GM23338 (cell line): ENCODE measurements at regions not wholly inside any gene's neighbourhood (a gene's known extent, or its start where the extent isn't known, plus 50 kb on each side); places are given as distances from the start of the nearest gene placed in this dataset.

ENCODE experiments used
- CREB1 ChIP-seq: fragments of 250-450 bp; sonication (Bioruptor Pico); IDR thresholded peaks from 2 replicates; pipeline ENCODE4 v1.5.0; 2020; ENCODE audit warnings: low read depth, mild to moderate bottlenecking, moderate library complexity
- CTCF ChIP-seq, 2 experiments: fragments of 200-600 bp in 1 of 2; sonication (generic) in 1 of 2; conservative IDR thresholded peaks; 2 replicates each; pipeline versions ENCODE4 v1.5.1 to v1.6.1; 2016 to 2017; ENCODE audit warnings: antibody characterized with exemption in 2 of 2, low read depth in 2 of 2, mild to moderate bottlenecking in 2 of 2, moderate library complexity in 1 of 2
- ETS1 ChIP-seq: IDR thresholded peaks from 2 replicates; pipeline ENCODE4 v1.6.1; 2016; ENCODE audit warnings: antibody characterized with exemption
- EZH2 ChIP-seq: fragments of 200-600 bp; sonication (generic); IDR thresholded peaks from one replicate; pipeline ENCODE4 v1.8.0; 2017; ENCODE audit warnings: antibody characterized with exemption, mild to moderate bottlenecking, low read depth; ENCODE audit not compliant: unreplicated experiment
- EZH2phosphoT487 ChIP-seq: fragments of 200-600 bp; sonication (generic); IDR thresholded peaks from one replicate; pipeline ENCODE4 v1.8.1; 2018; ENCODE audit warnings: antibody characterized with exemption; ENCODE audit not compliant: unreplicated experiment
- JUNB ChIP-seq: IDR thresholded peaks from one replicate; pipeline ENCODE4 v1.6.1; 2016; ENCODE audit warnings: antibody characterized with exemption; ENCODE audit not compliant: unreplicated experiment
- POLR2AphosphoS5 ChIP-seq: IDR thresholded peaks from 2 replicates; pipeline ENCODE4 v1.6.1; 2016; ENCODE audit warnings: antibody characterized with exemption, low read depth
- STAT1 ChIP-seq: IDR thresholded peaks from one replicate; pipeline ENCODE4 v1.6.1; 2016; ENCODE audit warnings: antibody characterized with exemption; ENCODE audit not compliant: unreplicated experiment
- ZNF114 ChIP-seq: fragments of 250-450 bp; sonication (Bioruptor Pico); IDR thresholded peaks from 2 replicates; pipeline ENCODE4 v1.5.0; 2020; ENCODE audit warnings: mild to moderate bottlenecking, moderate library complexity
- ZNF331 ChIP-seq: fragments of 250-450 bp; sonication (Bioruptor Pico); IDR thresholded peaks from 2 replicates; pipeline ENCODE4 v1.5.0; 2020; ENCODE audit warnings: low read depth, mild to moderate bottlenecking, moderate library complexity
- TF ChIP-seq, protein P1 (sequence below): IDR thresholded peaks from one replicate; pipeline ENCODE4 v1.6.1; 2018; ENCODE audit warnings: antibody characterized with exemption; ENCODE audit not compliant: unreplicated experiment
- TF ChIP-seq, protein P2 (sequence below): fragments of 250-450 bp; sonication (Bioruptor Pico); IDR thresholded peaks from 2 replicates; pipeline ENCODE4 v1.5.0; 2020; ENCODE audit warnings: mild to moderate bottlenecking, moderate library complexity

DNA sequence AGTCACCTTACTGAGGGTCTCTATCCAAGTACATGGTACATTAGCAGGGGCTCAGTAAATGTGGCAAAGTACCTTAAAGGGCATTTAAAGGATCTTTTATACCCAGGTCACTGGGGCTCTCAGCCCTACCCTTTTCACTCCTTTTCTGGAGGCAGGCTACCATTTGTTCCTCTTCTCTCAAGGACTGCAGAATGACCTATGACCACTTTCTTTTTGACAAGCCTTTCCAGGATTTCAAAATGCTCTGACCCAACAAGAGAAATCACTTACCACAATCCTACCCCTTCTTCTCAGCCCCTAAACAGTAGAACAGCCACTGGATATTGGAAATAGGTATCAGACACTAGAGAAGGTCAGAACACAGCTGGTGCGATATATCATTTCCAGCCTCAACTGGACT, 221.8 kb upstream of the TPRG1 start:
- no peak for TF ChIP-seq CTCF (conservative IDR thresholded peaks at IDR 0.05; ENCODE audit: low read depth in 2 of 2)
- TF ChIP-seq, protein P1, sequence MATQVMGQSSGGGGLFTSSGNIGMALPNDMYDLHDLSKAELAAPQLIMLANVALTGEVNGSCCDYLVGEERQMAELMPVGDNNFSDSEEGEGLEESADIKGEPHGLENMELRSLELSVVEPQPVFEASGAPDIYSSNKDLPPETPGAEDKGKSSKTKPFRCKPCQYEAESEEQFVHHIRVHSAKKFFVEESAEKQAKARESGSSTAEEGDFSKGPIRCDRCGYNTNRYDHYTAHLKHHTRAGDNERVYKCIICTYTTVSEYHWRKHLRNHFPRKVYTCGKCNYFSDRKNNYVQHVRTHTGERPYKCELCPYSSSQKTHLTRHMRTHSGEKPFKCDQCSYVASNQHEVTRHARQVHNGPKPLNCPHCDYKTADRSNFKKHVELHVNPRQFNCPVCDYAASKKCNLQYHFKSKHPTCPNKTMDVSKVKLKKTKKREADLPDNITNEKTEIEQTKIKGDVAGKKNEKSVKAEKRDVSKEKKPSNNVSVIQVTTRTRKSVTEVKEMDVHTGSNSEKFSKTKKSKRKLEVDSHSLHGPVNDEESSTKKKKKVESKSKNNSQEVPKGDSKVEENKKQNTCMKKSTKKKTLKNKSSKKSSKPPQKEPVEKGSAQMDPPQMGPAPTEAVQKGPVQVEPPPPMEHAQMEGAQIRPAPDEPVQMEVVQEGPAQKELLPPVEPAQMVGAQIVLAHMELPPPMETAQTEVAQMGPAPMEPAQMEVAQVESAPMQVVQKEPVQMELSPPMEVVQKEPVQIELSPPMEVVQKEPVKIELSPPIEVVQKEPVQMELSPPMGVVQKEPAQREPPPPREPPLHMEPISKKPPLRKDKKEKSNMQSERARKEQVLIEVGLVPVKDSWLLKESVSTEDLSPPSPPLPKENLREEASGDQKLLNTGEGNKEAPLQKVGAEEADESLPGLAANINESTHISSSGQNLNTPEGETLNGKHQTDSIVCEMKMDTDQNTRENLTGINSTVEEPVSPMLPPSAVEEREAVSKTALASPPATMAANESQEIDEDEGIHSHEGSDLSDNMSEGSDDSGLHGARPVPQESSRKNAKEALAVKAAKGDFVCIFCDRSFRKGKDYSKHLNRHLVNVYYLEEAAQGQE, result no peak
- no peak for TF ChIP-seq JUNB
- TF ChIP-seq ETS1, result no peak
- TF ChIP-seq EZH2, result no peak
- TF ChIP-seq STAT1, result no peak
- TF ChIP-seq EZH2phosphoT487, result no peak
- no peak for TF ChIP-seq ZNF331
- no peak for TF ChIP-seq POLR2AphosphoS5
- TF ChIP-seq, protein P2, sequence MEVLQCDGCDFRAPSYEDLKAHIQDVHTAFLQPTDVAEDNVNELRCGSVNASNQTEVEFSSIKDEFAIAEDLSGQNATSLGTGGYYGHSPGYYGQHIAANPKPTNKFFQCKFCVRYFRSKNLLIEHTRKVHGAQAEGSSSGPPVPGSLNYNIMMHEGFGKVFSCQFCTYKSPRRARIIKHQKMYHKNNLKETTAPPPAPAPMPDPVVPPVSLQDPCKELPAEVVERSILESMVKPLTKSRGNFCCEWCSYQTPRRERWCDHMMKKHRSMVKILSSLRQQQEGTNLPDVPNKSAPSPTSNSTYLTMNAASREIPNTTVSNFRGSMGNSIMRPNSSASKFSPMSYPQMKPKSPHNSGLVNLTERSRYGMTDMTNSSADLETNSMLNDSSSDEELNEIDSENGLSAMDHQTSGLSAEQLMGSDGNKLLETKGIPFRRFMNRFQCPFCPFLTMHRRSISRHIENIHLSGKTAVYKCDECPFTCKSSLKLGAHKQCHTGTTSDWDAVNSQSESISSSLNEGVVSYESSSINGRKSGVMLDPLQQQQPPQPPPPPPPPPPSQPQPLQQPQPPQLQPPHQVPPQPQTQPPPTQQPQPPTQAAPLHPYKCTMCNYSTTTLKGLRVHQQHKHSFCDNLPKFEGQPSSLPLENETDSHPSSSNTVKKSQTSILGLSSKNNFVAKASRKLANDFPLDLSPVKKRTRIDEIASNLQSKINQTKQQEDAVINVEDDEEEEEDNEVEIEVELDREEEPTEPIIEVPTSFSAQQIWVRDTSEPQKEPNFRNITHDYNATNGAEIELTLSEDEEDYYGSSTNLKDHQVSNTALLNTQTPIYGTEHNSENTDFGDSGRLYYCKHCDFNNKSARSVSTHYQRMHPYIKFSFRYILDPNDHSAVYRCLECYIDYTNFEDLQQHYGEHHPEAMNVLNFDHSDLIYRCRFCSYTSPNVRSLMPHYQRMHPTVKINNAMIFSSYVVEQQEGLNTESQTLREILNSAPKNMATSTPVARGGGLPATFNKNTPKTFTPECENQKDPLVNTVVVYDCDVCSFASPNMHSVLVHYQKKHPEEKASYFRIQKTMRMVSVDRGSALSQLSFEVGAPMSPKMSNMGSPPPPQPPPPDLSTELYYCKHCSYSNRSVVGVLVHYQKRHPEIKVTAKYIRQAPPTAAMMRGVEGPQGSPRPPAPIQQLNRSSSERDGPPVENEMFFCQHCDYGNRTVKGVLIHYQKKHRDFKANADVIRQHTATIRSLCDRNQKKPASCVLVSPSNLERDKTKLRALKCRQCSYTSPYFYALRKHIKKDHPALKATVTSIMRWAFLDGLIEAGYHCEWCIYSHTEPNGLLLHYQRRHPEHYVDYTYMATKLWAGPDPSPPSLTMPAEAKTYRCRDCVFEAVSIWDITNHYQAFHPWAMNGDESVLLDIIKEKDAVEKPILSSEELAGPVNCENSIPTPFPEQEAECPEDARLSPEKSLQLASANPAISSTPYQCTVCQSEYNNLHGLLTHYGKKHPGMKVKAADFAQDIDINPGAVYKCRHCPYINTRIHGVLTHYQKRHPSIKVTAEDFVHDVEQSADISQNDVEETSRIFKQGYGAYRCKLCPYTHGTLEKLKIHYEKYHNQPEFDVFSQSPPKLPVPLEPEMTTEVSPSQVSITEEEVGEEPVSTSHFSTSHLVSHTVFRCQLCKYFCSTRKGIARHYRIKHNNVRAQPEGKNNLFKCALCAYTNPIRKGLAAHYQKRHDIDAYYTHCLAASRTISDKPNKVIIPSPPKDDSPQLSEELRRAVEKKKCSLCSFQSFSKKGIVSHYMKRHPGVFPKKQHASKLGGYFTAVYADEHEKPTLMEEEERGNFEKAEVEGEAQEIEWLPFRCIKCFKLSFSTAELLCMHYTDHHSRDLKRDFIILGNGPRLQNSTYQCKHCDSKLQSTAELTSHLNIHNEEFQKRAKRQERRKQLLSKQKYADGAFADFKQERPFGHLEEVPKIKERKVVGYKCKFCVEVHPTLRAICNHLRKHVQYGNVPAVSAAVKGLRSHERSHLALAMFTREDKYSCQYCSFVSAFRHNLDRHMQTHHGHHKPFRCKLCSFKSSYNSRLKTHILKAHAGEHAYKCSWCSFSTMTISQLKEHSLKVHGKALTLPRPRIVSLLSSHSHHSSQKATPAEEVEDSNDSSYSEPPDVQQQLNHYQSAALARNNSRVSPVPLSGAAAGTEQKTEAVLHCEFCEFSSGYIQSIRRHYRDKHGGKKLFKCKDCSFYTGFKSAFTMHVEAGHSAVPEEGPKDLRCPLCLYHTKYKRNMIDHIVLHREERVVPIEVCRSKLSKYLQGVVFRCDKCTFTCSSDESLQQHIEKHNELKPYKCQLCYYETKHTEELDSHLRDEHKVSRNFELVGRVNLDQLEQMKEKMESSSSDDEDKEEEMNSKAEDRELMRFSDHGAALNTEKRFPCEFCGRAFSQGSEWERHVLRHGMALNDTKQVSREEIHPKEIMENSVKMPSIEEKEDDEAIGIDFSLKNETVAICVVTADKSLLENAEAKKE (CRISPR knock-in tag), result no peak
- TF ChIP-seq ZNF114 (CRISPR knock-in tag), result no peak
- no peak for TF ChIP-seq CREB1
